PFSK-1 (cell line): ENCODE measurements at regions not wholly inside any gene's neighbourhood (a gene's known extent, or its start where the extent isn't known, plus 50 kb on each side); places are given as distances from the start of the nearest gene placed in this dataset.

Experiments used
- FOXP2 ChIP-seq: optimal IDR thresholded peaks from 2 replicates; pipeline ENCODE3; 2011; ENCODE audit warnings: borderline replicate concordance, control low read depth, inconsistent platforms; ENCODE audit not compliant: insufficient read depth; ENCODE audit errors: extremely low read length, extremely low read depth
- POLR2AphosphoS5 ChIP-seq: IDR thresholded peaks from 2 replicates; pipeline ENCODE4 v1.6.1; 2012; ENCODE audit warnings: low read depth, mild to moderate bottlenecking, control low read depth, low read length, moderate library complexity
- REST ChIP-seq, 2 experiments: IDR thresholded peaks; 2 replicates each; pipeline versions ENCODE4 v1.6.1 to v1.8.0; 2011 to 2012; ENCODE audit warnings: low read depth in 2 of 2, low read length in 2 of 2, control low read depth in 1 of 2, inconsistent platforms in 1 of 2, mild to moderate bottlenecking in 1 of 2, moderate library complexity in 1 of 2; ENCODE audit not compliant: insufficient read depth in 1 of 2
- SIN3A ChIP-seq: IDR thresholded peaks from 2 replicates; pipeline ENCODE4 v1.6.1; 2012; ENCODE audit warnings: mild to moderate bottlenecking, low read length, moderate library complexity, borderline replicate concordance; ENCODE audit not compliant: insufficient read depth
- TAF1 ChIP-seq: IDR thresholded peaks from 2 replicates; pipeline ENCODE4 v1.6.1; 2012; ENCODE audit warnings: low read length, control low read depth, borderline replicate concordance; ENCODE audit not compliant: insufficient read depth

GRCh38 chr7:22934473-22935065 lies 79.4 kb downstream of the HYCC1 start:
- TF ChIP-seq FOXP2 (no peak), POLR2AphosphoS5 (no peak), REST (IDR thresholded peaks at IDR 0.05; ENCODE audit: insufficient read depth in 1 of 2, low read depth in 2 of 2, low read length in 2 of 2) (no peak), SIN3A (no peak), TAF1 (no peak)

- TF ChIP-seq POLR2AphosphoS5 (no peak), FOXP2 (no peak), TAF1 (no peak), REST (IDR thresholded peaks at IDR 0.05; ENCODE audit: insufficient read depth in 1 of 2, low read depth in 2 of 2, low read length in 2 of 2) (no peak), SIN3A (no peak)
Measured at GRCh38 chr7:22934023-22934422, 79.9 kb downstream of the HYCC1 start.

DNA sequence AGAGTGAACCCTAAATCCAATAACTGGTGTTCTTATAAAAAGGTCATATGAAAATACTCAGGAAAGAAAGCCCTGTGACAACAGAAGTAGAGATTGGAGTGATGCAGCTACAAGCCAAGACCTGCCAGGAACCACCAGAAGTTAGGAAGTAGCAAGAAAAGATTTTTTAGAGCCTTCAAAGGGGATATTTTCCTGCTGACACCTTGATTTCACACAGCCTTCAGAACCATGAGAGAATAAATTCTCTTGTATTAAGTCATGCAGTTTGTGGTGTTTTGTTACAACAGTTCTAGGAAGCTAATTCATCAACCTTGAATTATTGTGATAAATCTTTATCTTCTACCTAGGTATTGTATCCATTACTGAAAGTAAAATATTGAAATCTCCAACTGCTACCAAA lies 81.0 kb downstream of the HYCC1 start:
- TF ChIP-seq POLR2AphosphoS5, result no peak
- TF ChIP-seq FOXP2, result no peak
- no peak for TF ChIP-seq TAF1
- TF ChIP-seq REST (IDR thresholded peaks at IDR 0.05; ENCODE audit: insufficient read depth in 1 of 2, low read depth in 2 of 2, low read length in 2 of 2), result no peak
- no peak for TF ChIP-seq SIN3A

DNA sequence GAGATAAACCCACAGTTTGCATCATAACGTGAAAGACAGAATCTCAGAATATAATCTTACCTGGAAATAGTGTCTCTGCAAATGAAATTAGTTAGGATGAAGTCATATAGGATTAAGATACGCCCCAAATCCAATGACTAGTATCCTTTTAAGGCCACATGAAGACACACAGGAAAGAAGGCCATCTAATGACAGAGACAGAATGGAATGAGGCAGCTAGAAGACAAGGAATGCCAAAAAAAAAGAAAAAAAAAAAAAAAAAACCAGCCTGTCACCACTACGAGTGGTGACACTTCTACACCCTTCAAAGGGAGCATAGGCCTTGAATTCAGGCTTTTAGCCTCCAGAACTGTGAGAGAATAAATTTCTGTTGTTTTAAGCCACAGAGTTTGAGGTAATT lies 82.9 kb downstream of the HYCC1 start:
- TF ChIP-seq REST (IDR thresholded peaks at IDR 0.05; ENCODE audit: insufficient read depth in 1 of 2, low read depth in 2 of 2, low read length in 2 of 2) (no peak), FOXP2 (no peak), TAF1 (no peak), POLR2AphosphoS5 (no peak), SIN3A (no peak)

- TF ChIP-seq SIN3A, result no peak
- TF ChIP-seq FOXP2, result no peak
- TF ChIP-seq REST (IDR thresholded peaks at IDR 0.05; ENCODE audit: insufficient read depth in 1 of 2, low read depth in 2 of 2, low read length in 2 of 2), result no peak
- TF ChIP-seq TAF1, result no peak
- TF ChIP-seq POLR2AphosphoS5, result no peak
Measured at GRCh38 chr7:22922307-22922706, 91.6 kb downstream of the HYCC1 start.
